GM18909 (cell line): ENCODE measurements at regions not wholly inside any gene's neighbourhood (a gene's known extent, or its start where the extent isn't known, plus 50 kb on each side); places are given as distances from the start of the nearest gene placed in this dataset.
A peak's percentile ranks its signal among the peaks of the same experiment; 100 is the strongest.
"Not testable (repeated sequence)": the region's sequence is repeated elsewhere in the genome, so short reads cannot be mapped to it uniquely, and the experiment has no call there.

ENCODE experiments used
- ATAC-seq: cut with Tn5 transposase; IDR thresholded peaks from one replicate; pipeline ENCODE4 v1.9.1; 2021; ENCODE audit warnings: mild to moderate bottlenecking; ENCODE audit not compliant: unreplicated experiment, poor library complexity

DNA sequence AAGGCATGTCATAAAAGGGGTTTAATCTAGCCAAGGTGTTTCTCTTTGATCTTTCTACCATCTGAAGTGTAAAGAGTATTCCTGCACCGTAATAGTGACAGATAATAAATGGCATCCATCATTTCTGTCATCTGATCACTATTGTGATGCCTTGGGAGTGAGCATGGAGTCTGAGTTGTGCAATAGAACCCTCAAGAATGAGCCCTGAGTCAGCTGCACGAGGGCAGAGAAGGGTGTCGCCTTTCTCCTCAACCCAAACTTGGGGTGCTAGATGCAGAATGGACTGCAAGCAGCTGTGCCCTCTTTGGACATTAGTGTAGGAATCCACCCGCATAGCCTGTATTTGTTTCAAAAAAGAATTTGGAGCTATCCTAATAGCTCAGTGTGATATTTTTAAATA, 115.2 kb downstream of the ZNF37A start:
- no peak for ATAC-seq

DNA sequence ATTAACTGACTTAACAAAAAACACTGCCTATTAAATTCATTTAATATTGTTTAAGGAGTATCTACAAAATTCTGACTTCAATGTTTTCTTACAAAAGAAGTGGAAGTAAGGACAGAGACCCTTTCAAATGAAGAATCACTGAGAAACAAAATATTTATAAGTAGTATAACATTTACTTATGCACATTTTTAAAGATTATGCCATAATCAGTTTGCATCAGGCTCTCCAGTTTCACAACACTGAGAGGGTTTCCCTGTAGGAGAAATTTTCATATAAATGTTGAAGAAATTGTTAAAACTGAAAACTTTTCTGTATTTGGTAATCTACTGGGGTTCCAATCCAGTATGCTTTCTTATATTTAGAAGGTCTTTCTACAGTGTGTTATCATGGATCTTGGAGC, 115.6 kb downstream of the ZNF37A start:
- not testable (repeated sequence) for ATAC-seq

DNA sequence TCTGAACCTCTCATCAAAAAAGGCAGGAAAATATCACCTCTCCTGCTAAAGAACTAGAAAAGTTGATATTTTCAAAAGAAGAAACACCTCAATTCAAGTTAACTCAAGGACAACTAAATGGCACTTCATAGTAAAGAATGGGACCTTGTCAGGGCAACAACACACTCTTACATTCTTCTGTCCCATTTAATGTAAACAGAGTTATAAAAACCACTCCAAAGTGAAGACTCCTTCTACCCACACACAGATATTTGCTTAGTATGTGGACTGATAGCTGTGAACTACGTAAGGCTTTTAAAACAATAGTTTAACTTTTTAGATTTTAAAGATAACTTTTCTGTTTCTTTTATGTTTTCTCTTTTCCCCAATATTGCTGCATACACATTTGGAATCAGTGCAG, 118.3 kb downstream of the ZNF37A start:
- no peak for ATAC-seq

DNA sequence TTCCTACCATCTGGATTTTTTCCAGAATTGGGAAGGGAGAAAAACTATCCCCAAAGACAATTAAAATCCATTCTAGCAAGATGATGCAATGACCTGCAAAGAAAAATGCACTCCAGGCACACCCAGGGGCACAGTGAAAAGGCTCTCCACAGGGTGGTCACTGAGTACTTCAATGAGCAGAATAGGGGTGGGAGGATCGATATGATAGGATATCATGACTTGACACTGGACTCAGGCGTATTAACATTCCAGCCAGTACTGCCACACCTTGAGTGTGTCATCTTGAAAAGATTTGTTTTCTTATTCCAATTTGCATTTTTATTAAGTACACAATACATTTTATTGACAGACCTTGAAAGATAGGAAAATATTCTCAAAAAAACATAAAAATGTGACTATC, 132.2 kb downstream of the ZNF37A start:
- no peak for ATAC-seq

DNA sequence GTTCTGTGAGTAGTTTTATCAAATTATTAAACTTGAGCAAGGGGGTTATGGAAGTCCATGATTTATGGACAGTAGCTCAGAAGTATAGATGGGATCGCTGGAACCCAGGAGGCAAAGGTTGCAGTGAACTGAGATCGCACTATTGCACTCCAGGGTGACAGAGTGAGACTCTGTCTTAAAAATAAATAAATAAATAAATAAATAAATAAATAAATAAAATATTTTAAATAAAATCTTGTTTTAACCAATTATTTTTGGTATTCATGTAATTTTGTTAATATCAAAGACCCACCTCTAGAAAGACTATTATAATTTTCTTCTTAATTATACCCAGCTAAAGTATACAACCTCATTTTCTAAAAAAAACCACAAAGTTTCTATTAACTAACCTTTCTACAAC, 134.3 kb downstream of the ZNF37A start:
- no peak for ATAC-seq

DNA sequence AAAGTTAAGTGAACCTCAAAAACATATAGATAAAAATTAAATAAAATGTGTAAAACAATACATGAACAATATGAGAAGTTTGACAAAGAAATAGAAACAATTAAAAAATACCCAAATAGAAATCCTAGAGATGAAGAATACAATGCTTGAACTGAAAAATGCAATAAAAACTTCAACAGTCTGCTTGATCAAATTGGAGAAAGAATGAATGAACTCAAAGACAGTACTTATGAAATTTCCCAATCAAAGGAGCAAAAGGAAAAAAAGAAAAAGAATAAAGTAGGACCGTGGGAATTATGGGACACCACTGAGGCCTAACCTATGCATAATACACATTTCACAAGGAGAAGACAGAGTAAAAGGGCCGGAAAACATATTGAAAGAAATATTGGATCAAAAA, 144.3 kb downstream of the ZNF37A start:
- not testable (repeated sequence) for ATAC-seq

DNA sequence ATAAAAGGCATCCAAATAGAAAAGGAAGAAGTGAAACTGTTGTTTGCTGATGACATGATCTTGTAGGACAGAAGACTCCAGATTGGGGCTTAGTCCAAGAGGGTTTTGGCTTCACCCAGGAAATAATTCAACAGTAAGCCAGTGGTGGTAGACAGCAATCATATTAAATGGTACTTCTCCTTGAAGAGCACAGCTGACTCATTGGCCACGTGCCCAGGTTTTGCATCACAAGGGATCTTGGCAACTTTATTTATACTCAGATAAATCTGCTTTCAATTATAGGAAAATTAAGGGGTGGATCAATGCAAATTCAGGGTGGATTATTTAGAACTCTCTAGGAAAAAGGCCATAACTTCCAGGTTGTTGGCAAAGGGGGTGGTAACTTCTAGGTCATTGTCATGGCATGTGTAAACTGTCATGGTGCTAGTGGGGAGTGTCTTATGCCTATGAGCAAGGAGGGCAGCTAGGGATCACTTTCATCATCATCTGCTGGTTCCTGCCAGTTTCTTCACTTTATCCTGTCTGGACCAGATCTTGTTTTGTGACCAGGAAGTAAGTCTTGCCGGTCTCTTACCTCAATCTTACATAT, 148.0 kb downstream of the ZNF37A start:
- ATAC-seq: not testable (repeated sequence)

DNA sequence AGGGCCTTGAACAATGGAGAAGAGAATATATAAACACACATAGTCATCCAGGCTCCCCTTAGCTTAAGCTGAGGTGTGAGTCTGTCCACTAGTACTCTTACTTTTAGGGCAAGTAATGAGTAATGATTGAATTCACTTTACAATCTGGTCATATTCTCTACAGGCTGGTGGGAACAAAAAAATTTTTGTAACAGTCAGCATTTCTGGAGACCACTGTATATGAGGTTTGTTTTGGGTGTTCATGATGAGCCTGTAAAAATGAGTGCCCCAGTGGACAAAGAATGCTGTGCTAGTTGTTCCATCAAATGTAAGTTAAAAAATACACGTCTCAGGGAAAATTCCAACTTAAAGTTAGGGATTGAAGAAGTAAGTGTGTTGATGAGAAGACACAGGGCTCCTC, 154.0 kb downstream of the ZNF37A start:
- not testable (repeated sequence) for ATAC-seq

DNA sequence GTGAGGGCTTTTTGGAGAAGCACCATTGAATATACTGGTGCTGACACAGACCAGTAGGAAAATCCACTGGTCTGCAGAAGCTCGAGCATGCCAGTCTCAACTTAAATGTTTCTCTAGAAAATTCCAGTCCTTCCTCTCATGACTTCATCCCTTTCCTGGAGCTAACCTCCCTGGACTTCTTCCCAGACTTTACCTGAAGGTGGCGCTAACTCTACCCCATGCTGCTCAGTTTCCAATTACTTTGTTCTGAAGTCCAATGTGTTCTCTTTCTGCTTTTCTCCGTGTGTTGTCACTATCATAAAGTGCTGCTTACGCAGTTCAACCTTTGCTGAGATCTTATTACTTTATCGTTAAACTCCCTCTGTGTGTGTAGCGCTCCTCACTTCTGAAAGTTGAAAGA, 158.4 kb downstream of the ZNF37A start:
- ATAC-seq: not testable (repeated sequence)

DNA sequence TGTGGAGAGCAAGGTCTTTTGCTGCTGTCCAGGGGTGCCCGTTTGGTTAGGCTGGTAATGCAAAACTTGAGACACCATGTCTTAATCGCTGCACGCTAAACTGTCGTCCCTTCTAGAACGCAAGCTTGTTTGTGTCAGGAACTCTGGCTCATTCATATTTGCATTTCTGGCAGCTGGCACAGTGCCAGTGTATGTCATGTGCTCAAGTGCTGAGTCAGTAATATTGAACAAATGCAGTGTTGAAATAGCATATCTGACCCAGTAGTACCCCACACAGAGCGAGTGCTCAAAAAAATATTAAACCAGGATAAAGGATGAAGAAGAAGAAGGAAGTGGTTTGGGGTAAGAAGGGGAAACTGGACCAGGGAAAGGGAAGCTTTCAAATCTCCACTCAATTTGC, 173.4 kb downstream of the ZNF37A start:
- ATAC-seq: not testable (repeated sequence)

DNA sequence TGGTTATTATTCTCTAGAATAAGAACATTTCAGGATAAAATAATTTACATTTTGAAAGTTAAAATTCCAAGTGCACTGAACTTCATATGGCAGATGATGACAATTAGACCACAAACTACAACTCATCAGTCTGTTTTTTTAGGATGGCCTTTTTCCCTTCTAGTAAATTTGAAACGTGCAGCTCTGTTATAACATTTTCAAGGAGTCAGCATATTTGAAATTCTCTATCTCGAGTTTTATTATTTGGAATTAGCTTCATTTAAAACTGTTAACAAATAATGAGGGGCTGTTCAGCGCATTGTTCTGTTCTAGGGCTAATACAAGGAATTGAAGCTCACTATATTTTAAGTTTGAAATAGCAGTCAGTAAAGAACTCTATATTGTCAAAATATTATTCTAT, 176.9 kb downstream of the ZNF37A start:
- ATAC-seq: not testable (repeated sequence)

DNA sequence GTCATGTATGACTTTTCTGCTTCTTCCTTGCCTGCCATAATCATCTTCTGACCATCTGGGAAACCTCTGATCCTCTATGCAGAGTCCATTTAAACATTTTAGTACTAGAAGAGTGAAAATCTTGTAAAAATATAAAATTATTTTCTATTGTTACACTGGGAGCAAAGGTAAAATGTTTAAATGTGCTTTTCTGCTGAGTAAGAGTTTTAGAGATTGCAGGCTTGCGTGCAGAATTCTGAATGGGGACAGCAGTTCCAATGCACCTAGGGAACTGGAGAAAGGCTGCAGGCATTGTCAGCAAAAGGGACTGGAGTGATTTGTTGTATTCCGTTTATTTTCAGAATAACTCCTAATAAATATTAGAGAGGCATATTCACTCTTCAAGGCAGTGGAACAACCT, 180.7 kb downstream of the ZNF37A start:
- ATAC-seq: not testable (repeated sequence)

DNA sequence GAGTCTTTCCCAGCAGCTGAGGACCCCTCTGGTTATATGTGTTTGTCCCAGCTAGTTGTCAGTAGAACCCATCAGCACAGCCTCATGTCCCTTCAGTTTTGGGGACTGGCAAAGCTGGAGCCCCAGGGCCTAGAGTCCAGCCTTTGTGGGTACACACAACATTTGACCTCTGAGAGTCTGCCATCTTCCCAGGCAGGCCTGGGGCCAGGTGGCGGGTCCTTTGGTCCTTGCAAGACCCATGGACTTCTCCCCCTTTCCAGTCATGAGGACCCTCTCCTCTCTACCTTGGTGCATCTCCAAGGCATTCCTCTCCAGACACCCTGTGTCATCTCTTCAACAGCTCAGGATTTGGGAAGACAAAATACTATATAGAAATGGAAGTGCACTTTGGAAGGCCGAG, 198.4 kb downstream of the ZNF37A start:
- not testable (repeated sequence) for ATAC-seq

DNA sequence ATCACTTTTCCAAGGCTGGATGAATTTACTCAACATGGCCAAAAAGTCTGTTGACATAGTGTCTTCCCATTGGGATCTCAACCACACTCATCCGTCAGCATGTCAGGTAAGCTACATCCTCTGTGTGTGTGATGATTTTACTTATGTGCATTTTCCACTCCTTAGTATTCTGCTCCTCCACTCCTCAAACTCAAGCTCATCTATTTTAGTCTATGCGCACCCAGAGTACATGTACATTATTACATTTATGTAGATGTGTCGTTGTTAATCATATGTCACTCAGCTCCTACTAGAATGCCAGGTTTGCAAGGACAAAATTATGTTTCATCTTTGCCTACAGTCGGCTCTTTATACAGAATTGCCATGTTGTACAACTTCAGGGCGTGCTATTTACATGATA, 216.0 kb downstream of the ZNF37A start:
- ATAC-seq: not testable (repeated sequence)

DNA sequence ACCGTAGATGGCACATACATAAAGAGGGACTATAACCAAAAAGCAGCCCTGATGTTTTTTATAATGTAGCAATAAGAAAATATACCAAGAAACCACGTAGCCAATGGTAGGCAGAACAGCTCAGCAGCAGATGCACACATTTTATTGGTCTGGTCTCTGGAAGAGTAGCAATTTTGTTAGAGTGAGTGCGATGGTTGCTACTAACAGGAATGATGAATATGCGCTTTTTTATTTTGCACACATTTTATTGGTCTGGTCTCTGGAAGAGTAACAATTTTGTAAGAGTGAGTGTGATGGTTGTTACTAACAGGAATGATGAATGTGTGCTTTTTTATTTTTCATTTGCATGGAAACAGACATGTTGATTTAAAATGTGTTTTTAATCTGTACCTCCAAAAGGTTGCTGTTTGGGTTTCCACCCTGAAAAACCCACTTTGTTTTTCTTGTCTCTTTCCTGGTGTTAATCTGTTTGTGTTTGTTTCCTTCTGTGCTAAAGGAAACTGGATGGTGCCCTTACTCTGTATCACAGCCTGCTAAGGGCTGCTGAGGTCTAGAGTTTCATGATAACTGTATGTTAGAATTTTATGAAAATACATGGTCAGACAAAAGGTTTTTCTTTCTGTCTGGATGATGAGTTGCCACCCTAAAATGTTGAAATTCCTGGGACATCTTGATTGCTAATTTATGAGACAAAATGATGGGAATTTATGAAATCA, 221.1 kb downstream of the ZNF37A start:
- ATAC-seq: not testable (repeated sequence)

DNA sequence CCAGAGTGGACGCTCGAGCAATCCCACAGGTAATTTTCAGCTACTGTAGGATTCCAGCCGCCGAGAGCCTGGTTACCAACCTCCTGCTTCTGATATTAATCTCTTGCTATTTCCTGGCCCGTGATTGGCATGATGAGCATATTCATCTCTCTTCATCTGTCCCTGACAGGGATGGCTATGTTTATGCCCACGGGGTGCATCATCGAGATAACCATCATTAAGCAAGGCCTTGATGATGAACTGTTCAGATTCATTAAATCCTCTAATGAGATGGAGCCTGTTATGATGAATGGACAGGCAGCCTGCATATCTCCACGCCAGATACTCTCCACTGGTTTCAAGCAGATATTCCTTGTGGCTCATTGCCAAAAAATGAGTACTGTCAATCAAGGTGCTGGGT, 227.3 kb downstream of the ZNF37A start:
- not testable (repeated sequence) for ATAC-seq

DNA sequence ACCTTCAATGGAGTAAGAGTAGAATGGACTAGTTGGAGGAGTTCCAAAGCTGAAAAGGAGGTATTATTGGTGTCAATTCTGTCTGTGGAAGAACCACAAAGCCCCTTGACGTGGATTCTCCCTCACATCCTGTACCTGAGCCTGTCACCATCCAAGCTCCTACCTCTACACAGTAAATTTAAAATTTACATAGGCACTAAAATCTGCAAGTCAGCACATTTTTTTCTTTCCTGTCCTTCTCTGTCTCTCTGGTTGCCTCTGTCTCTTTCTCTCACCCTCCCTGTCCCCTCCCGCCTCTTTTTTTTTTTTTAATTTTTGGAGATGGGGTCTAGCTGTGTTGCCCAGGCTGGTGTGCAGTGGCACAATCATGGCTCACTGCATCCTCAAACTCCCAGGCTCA, 236.2 kb downstream of the ZNF37A start:
- ATAC-seq: not testable (repeated sequence)

DNA sequence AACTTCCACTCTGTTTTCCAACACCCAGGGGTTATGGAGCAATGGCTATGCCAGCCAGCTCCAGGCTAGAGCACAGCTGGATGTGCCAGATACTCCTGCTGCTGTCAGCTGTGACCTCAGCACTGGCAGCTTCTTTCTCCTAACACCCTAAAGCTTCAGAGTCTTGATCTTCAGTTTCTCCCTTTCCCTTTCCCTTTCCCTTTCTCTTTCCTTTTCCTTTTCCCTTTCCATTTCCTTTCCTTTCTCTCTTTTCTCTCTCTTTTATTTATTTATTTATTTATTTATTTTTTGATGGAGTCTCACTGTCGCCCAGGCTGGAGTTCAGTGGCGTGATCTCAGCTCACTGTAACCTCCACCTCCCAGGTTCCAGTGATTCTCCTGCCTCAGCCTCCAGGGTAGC, 237.0 kb downstream of the ZNF37A start:
- ATAC-seq: not testable (repeated sequence)

DNA sequence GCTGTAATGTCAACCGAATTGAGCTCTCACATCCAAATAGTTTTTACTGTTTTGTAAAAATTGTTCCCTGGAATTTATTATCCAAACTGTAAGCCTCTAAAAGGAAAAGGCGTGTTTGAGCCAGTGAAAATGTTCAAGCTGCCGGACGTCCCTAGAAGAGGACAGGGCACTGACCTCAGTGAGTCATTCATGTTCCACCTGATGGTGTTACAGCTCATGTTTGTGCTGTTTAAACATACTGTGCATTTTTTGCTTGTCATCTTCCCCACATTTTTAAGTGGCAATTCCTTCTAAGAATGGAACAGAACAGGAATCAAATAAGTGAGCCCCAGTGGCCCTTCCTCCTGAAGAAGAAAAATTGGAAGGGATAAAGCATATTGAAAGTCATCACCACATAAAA, 239.6 kb downstream of the ZNF37A start:
- not testable (repeated sequence) for ATAC-seq

DNA sequence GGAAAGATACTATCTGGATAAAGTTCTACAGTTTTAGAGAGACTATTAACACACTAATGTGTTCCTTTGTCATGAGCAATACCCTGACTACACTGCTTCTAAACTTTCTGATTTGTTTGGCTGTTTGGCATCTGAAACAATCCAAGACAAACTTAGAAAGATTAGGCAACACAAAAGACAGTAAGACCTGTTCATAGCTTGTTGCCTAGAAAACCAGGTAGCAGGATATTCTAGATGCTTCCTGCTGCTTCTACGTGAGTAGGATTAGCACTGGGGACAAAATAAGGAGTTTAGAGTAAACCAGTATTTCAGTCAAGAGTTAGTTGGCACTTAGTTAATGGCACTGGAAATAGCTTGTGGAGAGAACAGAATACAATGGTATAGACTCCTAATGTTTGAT, 256.5 kb downstream of the ZNF37A start:
- not testable (repeated sequence) for ATAC-seq

DNA sequence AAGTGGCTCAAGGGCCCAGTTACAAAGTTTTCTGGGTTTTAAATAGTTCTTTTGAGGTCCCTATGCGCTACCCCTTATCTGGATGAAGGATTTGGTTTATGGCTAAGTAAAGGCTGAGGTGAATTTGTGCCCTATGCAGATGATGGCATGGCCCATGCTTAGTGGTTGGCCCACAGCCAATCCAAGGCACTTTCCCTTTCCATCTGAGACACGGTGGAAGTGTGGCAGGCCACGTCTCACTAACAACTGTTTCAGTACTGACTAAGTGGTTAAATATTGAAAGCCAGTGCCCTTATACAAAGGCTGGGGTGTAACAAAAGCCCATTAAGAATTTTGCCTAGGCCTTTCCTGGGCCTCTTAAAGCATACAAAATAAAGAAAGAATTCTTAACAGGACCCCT, 260.3 kb downstream of the ZNF37A start:
- ATAC-seq: not testable (repeated sequence)

DNA sequence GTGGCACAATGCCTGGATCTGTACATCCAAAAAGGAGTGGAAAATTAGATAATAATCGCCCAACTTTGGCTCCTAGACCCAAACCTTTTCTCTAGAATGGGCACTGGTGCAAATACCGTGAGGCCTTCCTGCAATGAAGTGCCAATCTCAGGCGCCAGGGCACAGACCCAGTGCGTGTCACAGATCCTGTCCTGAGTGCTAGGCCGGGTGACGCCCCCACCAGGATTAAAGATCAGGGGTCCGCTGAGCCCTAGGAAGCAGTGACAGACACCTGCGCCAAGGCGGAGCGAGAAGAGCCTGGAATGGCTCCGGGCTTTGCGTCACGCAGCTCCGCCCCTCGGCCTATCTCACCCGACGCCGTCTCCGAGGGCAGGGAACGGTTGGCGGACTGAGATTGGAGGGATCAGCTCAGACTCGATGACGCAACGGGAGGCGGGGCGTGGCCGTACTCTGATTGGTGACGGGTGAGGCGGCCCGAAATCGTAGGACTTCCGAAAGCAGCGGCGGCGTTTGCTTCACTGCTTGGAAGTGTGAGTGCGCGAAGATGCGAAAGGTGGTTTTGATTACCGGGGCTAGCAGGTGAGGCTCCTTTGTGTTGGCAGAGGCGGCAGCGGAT, 261.9 kb downstream of the ZNF37A start:
- peak; percentile 99 for ATAC-seq
